Left cardiac atrium (tissue), 4 donors: ENCODE measurements at regions not wholly inside any gene's neighbourhood (a gene's known extent, or its start where the extent isn't known, plus 50 kb on each side); places are given as distances from the start of the nearest gene placed in this dataset.
"Not testable (repeated sequence)": the region's sequence is repeated elsewhere in the genome, so short reads cannot be mapped to it uniquely, and the experiment has no call there.

Experiments used
- ATAC-seq, 2 donors: fragments of 200-7000 bp; cut with Tn5 transposase; one replicate each; pipeline ENCODE4 v1.9.1; 2020; ENCODE audit warnings: mild to moderate bottlenecking in 2 of 2, moderate library complexity in 2 of 2
- DNase-seq: peaks from one replicate; pipeline ENCODE4 v3.0.0-alpha.2; 2020
- intact Hi-C, 2 donors: fragments of 100-400 bp; cut with DNase I; formaldehyde crosslinking; loops; one replicate each; pipeline versions ENCODE4 v1.14.1 to v1.15.1; 2022 to 2023
- donor health status: DM: no; HTN: yes; CAD: no.
- donor health status: DM: no; HTN: yes; CAD: no; lungs with severe emphysema.
- donor health status: DM: yes; HTN: yes; CAD: no.
- donor health status: Dilated cardiomyopathy.

DNA sequence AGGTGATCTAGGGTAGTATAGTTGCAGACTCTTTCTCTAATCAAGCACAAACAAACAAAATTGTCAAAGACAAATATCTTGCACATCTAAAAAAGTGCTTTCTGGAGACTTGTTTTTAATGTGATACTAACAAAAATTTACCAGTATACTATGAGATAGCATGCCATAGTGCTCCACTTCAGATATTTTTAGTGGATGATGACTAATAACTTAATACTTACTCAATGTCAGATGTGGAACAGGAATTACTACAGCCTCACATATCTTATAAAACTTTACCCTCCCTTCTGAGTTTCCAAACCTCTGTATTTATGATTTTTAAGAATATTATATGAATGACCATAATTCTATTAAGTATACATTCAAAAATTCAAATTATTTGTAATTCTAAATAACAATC is 1162.0 kb upstream of the SLC39A10 start:
- intact Hi-C loops: no loop called here
- no peak for DNase-seq
- ATAC-seq: no peak

GRCh38 chr2:194494401-194494800 is 1162.6 kb upstream of the SLC39A10 start:
- intact Hi-C loops: no loop called here
- DNase-seq (no peak), ATAC-seq (no peak)

DNA sequence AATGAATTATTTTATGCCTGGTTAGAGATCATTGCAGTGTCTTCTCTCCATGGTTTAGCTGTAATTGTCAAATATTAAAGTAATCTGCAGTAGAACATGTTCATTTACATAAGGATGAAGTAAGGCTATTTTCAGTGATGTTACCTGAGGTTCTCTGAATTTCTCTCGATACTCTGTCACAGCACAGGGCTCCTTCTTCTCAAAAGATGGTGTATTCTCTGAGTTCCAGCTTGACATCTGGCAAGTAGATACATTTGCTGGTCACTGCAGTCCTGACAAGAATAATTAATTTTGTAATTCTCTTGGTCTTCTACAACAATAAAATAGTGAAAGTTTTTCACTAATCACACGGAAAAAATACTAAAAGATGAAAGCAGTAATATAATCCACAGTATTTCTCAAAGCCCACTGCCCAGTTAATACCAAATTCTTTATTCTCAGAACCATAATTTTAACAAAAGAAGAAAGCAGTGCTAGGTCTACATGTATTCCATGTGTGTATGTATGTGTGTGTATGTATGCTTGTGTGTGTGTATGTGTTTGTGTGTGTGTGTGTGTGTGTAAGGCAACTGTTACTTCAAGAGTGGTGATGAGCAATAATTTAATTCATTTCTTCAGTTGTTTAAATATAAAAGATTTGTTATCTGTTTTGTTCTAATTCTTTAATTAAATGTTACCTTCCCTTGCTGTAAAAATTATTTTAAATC is 1165.5 kb upstream of the SLC39A10 start:
- ATAC-seq: no peak
- DNase-seq: no peak
- intact Hi-C loops: no loop called here

- no peak for DNase-seq
- intact Hi-C loops: no loop called here
- no peak for ATAC-seq
Observed at GRCh38 chr2:194486326-194486725, 1170.7 kb upstream of the SLC39A10 start.

- intact Hi-C loops: no loop called here
- ATAC-seq (no peak), DNase-seq (no peak)
Observed at GRCh38 chr2:194483041-194483440, 1174.0 kb upstream of the SLC39A10 start.

DNA sequence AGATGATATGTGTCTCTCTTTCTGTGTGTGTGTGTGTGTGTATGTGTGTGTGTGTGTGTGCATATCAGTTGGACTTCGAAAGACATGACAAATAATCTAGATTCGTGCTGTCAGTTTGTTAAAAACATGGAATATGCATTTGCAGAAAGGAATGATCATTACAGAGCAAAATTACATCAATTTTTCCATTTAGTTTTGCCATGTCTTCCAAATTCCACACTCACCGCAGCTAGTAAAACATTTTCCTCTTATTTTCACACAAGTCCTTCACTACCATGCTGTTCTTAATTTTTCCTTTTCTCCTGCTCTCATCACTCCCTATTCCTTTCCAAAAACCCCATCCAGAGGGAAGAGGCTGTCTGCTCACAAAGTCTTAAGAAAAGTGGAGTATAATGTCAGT is 1191.4 kb upstream of the SLC39A10 start:
- ATAC-seq: no peak
- DNase-seq: no peak
- intact Hi-C loops: no loop called here

DNA sequence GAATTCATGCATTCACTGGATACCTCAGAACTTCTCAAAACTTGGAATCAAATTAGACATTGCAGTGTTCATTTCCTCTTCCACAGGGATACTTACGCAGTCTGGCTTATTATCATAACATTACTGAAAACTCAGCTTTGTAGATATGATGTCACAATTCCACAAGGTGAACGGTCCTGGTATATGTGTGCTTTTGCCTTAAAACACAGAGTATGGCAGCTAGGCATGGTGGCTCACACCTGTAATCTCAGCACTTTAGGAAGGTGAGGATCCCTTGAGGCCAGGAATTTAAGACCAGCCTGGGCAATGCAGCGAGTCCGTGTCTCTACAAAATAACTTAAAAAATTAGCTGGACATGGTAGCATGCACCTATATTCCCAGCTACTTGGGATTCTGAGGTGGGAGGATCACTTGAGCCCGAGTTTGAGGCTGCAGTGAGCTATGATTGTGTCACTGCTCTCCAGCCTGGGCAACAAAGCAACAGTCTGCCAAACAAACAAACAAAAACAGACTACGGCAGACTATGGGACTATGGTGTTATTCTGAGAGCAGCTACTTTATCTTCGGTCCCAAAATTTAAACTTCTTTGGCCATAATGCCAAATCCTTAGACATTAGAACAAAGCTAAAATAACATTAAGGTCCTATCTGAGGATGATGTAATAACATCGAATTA is 1191.9 kb upstream of the SLC39A10 start:
- intact Hi-C loops: no loop called here
- ATAC-seq (no peak), DNase-seq (no peak)

GRCh38 chr2:194462883-194463282 is 1194.1 kb upstream of the SLC39A10 start:
- DNase-seq, ATAC-seq, intact Hi-C loops: not testable (repeated sequence)

DNA sequence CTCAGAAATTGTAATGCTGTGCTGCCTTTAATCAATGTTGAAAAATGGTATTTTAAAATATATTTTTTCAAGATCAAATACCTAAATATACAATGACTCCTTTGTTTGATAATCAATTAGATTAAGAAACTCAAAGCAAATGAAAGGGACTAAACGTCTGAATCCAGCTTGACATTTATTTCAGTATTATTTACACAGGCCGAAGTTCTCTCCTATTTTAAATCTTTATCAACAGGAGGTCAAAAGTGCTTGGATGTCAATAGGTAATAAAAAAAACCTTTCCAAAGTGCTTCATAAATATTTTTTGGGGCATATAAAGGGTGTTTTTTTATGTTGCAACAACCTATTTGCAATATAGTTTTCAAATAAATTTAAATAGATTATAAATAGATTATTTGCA is 1201.7 kb upstream of the SLC39A10 start:
- intact Hi-C loops: no loop called here
- no peak for ATAC-seq
- no peak for DNase-seq

GRCh38 chr2:194452504-194452903 is 1204.5 kb upstream of the SLC39A10 start:
- ATAC-seq (no peak), DNase-seq (no peak)
- intact Hi-C loops: no loop called here

DNA sequence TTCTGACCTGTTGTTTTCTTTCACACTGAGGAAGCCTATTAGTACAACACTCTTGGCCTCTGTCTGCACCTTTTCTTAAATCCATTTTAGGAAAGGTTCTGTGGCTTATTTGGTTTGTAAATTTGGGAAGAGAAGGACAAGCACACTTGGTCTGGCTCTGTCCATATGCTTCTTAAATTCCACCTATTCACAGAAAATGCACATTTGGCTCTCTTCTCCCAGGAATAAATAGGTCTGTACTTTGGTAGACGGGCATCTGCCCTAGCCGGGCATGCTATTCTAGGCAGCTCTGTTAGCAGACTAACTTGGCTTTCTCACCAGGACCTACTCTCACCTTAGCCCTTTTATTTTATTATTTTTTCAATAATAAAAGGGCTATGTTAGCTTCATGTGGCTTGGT is 1211.8 kb upstream of the SLC39A10 start:
- no peak for ATAC-seq
- DNase-seq: no peak

DNA sequence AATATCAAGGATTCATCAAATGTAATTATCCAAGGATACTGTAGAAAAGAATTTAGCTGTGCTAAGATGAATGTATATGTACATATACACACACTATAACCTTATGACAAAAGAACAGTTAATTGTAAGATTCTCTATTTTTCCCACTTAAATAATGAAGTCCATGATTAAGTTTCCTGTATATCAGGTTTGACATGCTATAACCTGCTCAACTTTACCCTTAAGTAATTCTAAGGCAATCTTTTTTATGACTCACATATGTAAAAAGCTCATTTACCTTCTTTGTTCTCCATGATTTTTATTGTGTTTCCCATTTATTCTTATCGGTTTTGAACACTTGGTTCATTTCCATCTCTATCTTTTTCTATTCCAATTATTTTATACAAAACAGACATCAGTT is 1213.1 kb upstream of the SLC39A10 start:
- no peak for DNase-seq
- ATAC-seq: no peak
- intact Hi-C loops: no loop called here

More for the DNA sequence above, 1211.8 kb upstream of the SLC39A10 start:
- intact Hi-C loops: no loop called here

GRCh38 chr2:194424683-194425209 is 1232.3 kb upstream of the SLC39A10 start:
- intact Hi-C loops: no loop called here
- DNase-seq (no peak), ATAC-seq (no peak)

DNA sequence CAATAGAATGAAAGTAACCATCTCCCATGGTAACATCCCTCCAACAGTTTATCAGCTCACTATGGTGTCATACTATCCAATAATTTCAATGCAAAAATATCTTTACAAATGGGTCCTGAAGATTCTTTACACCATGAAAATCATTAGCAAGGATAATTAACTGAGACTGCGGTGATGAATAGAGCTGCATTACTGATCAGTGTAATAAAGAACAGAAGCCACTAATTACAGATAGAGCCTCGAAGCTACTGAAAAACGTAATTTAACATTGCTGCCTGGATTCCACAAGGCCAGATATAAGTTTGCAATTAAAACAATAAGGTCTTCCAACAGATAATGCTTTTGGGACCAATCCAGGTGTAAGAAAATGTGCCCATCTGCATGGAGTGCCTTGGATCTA is 1245.8 kb upstream of the SLC39A10 start:
- DNase-seq (no peak), ATAC-seq (no peak)
- intact Hi-C loops: no loop called here

- ATAC-seq: no peak
- DNase-seq: no peak
- intact Hi-C loops: no loop called here
Observed at GRCh38 chr2:194395818-194396217, 1261.2 kb upstream of the SLC39A10 start.

- intact Hi-C loops: no loop called here
- ATAC-seq (no peak), DNase-seq (no peak)
Observed at GRCh38 chr2:194385376-194385775, 1271.7 kb upstream of the SLC39A10 start.

GRCh38 chr2:194383401-194383800 is 1273.6 kb upstream of the SLC39A10 start:
- DNase-seq (no peak), ATAC-seq (no peak)
- intact Hi-C loops: no loop called here

- intact Hi-C loops: no loop called here
- ATAC-seq: no peak
Observed at GRCh38 chr2:194382221-194382620, 1274.8 kb upstream of the SLC39A10 start.

GRCh38 chr2:194380011-194380410 is 1277.0 kb upstream of the SLC39A10 start:
- DNase-seq (no peak), ATAC-seq (no peak)
- intact Hi-C loops: no loop called here

More at GRCh38 chr2:194382221-194382620, 1274.8 kb upstream of the SLC39A10 start:
- DNase-seq: no peak

DNA sequence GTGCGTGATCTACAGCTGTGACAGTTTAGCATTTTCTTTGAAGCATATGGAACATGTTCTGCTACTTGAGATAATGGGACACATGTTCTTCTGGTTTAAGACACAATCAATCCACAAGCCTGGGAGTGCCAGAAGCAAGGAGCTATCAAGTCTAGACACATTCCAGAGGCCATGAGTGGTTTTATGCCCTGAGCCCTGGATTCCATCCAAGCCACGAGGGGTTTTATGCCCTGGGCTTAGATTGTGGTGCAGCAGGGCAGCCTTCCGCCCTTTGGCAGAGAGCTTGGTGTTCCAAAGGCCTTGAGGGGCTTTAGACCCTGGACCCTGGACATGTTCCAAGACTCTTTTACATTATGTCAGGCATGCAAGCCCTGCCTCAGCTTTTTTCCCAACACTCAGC is 1289.6 kb upstream of the SLC39A10 start:
- ATAC-seq, intact Hi-C loops, DNase-seq: not testable (repeated sequence)

GRCh38 chr2:194363878-194364277 is 1293.1 kb upstream of the SLC39A10 start:
- no peak for ATAC-seq
- intact Hi-C loops: no loop called here
- DNase-seq: no peak
